ENCODE measurements at regions not wholly inside any gene's neighbourhood (a gene's known extent, or its start where the extent isn't known, plus 50 kb on each side); places are given as distances from the start of the nearest gene placed in this dataset.

GRCh38 chr5:104431981-104432380, 869.4 kb upstream of the NUDT12 start:
- ChIA-PET POLR2A (ENCODE audit: low non-redundant PET) (interaction anchor here (0.7 kb wide), 1 partner anchor 1073 kb away, joined by 4 read pairs; no protein-coding TSS in a partner anchor), CTCF (no interaction called here)
- no TSS peak for BruUV-seq (replicated peaks)

GRCh38 chr5:104431002-104431620, 868.5 kb upstream of the NUDT12 start:
- no peak for DNase-seq (ENCODE audit: low spot score)
- no peaks in the 10 kb centered on the region for H3K27me3 ChIP-seq (replicated peaks; ENCODE audit: insufficient read depth, low read depth, low read length, poor library complexity)
- H3K4me1 ChIP-seq (ENCODE audit: insufficient read depth, low read length, poor library complexity, severe bottlenecking): no peaks in the 10 kb centered on the region
- no peak overlapping the region for H3K27ac ChIP-seq (ENCODE audit: low read depth, low read length, poor library complexity, severe bottlenecking)
- no peaks in the 10 kb centered on the region for H3K9me3 ChIP-seq (ENCODE audit: low read depth, low read length, poor library complexity, severe bottlenecking)
- CTCF ChIA-PET: no interaction called here
- POLR2A ChIA-PET (ENCODE audit: low non-redundant PET): no interaction called here
- BruUV-seq (replicated peaks): no TSS peak
- H3K4me3 ChIP-seq (ENCODE audit: low read depth, low read length, poor library complexity, severe bottlenecking): no peak overlapping the region
- intact Hi-C loops (cut with micrococcal nuclease; ENCODE audit: unreplicated experiment): no loop called here
- H3K36me3 ChIP-seq (ENCODE audit: insufficient read depth, low read length, poor library complexity, severe bottlenecking): no peaks in the 10 kb centered on the region
- TF ChIP-seq, protein P1, sequence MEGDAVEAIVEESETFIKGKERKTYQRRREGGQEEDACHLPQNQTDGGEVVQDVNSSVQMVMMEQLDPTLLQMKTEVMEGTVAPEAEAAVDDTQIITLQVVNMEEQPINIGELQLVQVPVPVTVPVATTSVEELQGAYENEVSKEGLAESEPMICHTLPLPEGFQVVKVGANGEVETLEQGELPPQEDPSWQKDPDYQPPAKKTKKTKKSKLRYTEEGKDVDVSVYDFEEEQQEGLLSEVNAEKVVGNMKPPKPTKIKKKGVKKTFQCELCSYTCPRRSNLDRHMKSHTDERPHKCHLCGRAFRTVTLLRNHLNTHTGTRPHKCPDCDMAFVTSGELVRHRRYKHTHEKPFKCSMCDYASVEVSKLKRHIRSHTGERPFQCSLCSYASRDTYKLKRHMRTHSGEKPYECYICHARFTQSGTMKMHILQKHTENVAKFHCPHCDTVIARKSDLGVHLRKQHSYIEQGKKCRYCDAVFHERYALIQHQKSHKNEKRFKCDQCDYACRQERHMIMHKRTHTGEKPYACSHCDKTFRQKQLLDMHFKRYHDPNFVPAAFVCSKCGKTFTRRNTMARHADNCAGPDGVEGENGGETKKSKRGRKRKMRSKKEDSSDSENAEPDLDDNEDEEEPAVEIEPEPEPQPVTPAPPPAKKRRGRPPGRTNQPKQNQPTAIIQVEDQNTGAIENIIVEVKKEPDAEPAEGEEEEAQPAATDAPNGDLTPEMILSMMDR (conservative IDR thresholded peaks at IDR 0.05; ENCODE audit: low read depth, low read length): no peak
- TF ChIP-seq EZH2 (IDR thresholded peaks at IDR 0.05; ENCODE audit: borderline replicate concordance, low read depth, low read length, poor library complexity, severe bottlenecking): no peak

More at GRCh38 chr5:104431981-104432380, 869.4 kb upstream of the NUDT12 start:
- Histone ChIP-seq H3K9me3 (ENCODE audit: low read depth, low read length, poor library complexity, severe bottlenecking) (no peaks in the 10 kb centered on the region), H3K27me3 (replicated peaks; ENCODE audit: insufficient read depth, low read depth, low read length, poor library complexity) (no peaks in the 10 kb centered on the region), H3K4me1 (ENCODE audit: insufficient read depth, low read length, poor library complexity, severe bottlenecking) (no peaks in the 10 kb centered on the region), H3K4me3 (ENCODE audit: low read depth, low read length, poor library complexity, severe bottlenecking) (no peak overlapping the region), H3K36me3 (ENCODE audit: insufficient read depth, low read length, poor library complexity, severe bottlenecking) (no peaks in the 10 kb centered on the region), H3K27ac (ENCODE audit: low read depth, low read length, poor library complexity, severe bottlenecking) (no peak overlapping the region)
- no peak for TF ChIP-seq EZH2 (IDR thresholded peaks at IDR 0.05; ENCODE audit: borderline replicate concordance, low read depth, low read length, poor library complexity, severe bottlenecking)
- TF ChIP-seq, protein P1 (conservative IDR thresholded peaks at IDR 0.05; ENCODE audit: low read depth, low read length): no peak
- intact Hi-C loops (cut with micrococcal nuclease; ENCODE audit: unreplicated experiment): no loop called here
- DNase-seq (ENCODE audit: low spot score): no peak

- CTCF ChIA-PET: no interaction called here
- TF ChIP-seq EZH2 (IDR thresholded peaks at IDR 0.05; ENCODE audit: borderline replicate concordance, low read depth, low read length, poor library complexity, severe bottlenecking): no peak
- TF ChIP-seq, protein P1 (conservative IDR thresholded peaks at IDR 0.05; ENCODE audit: low read depth, low read length): no peak
- Histone ChIP-seq H3K4me1 (ENCODE audit: insufficient read depth, low read length, poor library complexity, severe bottlenecking) (no peaks in the 10 kb centered on the region), H3K27ac (ENCODE audit: low read depth, low read length, poor library complexity, severe bottlenecking) (no peak overlapping the region), H3K4me3 (ENCODE audit: low read depth, low read length, poor library complexity, severe bottlenecking) (no peak overlapping the region), H3K36me3 (ENCODE audit: insufficient read depth, low read length, poor library complexity, severe bottlenecking) (no peaks in the 10 kb centered on the region), H3K27me3 (replicated peaks; ENCODE audit: insufficient read depth, low read depth, low read length, poor library complexity) (no peaks in the 10 kb centered on the region), H3K9me3 (ENCODE audit: low read depth, low read length, poor library complexity, severe bottlenecking) (no peaks in the 10 kb centered on the region)
- BruUV-seq (replicated peaks): no TSS peak
- no peak for DNase-seq (ENCODE audit: low spot score)
- POLR2A ChIA-PET (ENCODE audit: low non-redundant PET): no interaction called here
- intact Hi-C loops (cut with micrococcal nuclease; ENCODE audit: unreplicated experiment): no loop called here
Measured at GRCh38 chr5:104429911-104430310, 867.3 kb upstream of the NUDT12 start.

Data from A673 (cell line).